ENCODE measurements at regions not wholly inside any gene's neighbourhood (a gene's known extent, or its start where the extent isn't known, plus 50 kb on each side); places are given as distances from the start of the nearest gene placed in this dataset.
"Not testable (repeated sequence)": the region's sequence is repeated elsewhere in the genome, so short reads cannot be mapped to it uniquely, and the experiment has no call there.

DNA sequence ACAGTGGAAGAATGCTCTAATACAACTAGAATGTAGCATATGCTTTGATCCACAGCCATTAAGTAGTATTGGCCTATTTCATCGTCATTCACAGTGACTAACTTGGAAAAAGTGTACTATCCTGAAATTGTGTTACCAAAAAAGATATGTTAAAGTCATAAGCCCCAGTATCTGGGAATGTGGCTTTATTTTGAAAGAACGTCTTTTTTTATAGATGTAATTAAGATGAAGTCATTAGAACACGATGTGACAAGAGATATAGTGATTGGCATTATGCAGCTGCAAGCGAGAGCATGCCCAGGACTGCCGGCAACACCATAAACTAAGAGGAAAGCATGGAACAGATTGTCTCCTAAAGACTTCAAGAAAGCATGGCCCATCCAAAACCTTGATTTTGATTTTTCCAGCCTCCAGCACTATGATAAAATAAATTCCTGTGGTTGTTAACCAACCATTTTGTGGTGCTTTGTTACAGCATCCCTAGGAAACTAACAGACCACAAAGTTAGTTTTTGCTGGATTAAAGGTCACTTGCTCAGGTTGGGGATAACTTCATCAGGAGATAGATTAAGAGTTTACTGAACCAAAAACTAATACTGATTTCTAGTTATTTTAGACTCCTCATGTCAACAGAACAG lies 870.6 kb upstream of the LRRC4C start:
- no peak for DNase-seq

- no peak for DNase-seq
Measured at GRCh38 chr11:42337786-42338455, 878.5 kb upstream of the LRRC4C start.

DNA sequence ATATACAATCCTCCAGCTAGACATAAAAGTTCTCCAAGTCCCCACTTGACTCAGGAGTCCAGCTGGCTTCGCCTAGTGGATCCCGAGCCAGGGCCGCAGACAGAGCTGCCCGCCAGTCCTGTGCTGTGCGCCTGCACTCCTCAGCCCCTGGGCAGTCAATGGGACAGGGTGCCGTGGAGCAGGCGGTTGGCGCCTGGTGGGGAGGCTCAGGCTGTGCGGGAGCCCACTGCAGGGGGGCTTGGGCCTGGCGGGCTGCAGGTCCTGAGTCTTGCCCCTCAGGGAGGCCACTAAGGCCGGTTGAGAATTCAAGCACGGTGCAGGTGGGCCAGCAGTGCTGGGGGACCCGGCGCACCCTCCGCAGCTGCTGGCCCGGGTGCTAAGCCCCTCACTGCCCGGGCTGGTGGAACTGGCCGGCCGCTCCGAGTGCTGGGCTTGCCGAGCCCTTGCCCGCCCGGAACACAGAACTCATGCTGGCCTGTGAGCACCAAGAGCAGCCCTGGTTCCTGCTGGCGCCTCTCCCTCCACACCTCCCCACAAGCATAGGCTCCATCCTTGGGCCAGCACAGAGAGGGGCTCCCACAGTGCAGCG lies 884.8 kb upstream of the LRRC4C start:
- no peak for DNase-seq

DNA sequence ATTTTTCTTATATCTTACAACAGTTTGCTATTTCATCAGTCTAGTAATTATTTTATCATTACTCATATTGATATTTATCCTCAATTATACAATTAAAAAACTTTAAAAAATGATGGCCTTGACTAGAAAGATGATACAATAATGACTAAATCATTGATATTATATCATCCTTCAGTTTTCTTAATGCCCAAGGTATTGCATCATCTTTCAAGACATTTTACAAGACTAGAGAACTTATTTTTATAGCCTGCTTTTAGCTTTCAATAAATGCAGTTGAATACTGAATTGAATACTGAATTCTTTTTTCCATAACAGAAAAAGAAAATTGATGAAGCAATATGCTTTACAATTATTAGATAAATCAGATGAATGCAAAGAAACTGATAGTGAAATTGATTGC lies 886.5 kb upstream of the LRRC4C start:
- DNase-seq: no peak

- no peak for DNase-seq
Measured at GRCh38 chr11:42363701-42364100, 904.2 kb upstream of the LRRC4C start.

GRCh38 chr11:42390116-42390515 lies 921.7 kb upstream of the API5 start:
- DNase-seq: no peak

- DNase-seq: no peak
Measured at GRCh38 chr11:42397483-42397882, 914.3 kb upstream of the API5 start.

GRCh38 chr11:42407341-42407740 lies 904.5 kb upstream of the API5 start:
- DNase-seq: peak; percentile 5

DNA sequence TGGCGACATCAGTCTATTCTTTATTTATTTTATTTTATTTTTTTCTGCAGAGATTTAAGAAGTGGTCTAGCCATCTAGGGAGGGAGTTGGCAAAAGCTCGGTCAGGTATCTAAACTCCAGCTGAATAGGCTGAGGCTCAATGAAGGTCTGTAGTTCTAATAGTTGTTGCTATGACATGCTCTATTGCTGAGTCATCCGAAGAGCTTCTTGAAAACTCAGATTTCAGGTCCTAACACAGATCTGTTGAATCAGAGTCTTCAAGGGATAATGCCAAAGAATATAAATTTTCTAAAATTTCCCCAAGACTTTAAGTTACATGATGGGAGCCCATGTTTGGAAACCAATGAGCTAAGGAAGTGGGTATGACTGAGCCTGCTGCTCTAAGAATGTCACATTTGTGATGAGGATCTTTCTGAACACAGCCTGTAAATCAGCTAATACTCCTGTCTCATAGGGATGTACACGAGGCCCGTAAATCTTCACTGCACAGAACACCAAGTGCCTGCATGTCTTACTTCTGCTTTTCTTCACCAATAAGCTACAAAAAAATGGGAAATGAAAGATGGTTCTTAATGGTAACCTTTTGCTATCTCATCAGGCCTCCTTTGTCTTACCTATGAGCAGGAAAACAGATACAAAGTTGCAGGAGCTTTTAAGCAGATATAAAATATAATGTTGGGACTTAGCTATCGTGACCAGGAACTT lies 901.4 kb upstream of the API5 start:
- peak; percentile 95 for DNase-seq

GRCh38 chr11:42412590-42412989 lies 899.2 kb upstream of the API5 start:
- DNase-seq: no peak

GRCh38 chr11:42417691-42418090 lies 894.1 kb upstream of the API5 start:
- DNase-seq: no peak

DNA sequence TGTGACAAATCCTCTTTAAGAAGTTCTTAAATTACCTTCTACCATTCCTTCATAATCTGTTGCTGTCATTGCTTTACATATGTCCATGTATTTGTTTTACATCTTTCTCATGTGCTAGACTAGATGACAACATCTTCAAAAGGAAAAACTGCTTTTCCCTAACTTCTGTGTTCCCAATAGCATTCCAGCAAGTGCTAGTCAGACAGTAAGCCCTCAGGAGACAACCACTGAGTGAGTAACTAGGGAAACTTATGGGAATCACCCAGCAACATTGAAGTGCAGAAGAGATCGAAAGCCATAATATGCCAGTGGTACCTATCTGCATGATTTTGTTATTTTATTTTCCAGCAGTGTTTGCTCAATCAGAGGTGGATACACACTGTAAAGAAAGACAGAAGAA lies 889.7 kb upstream of the API5 start:
- DNase-seq: no peak

- not testable (repeated sequence) for DNase-seq
Measured at GRCh38 chr11:42434911-42435310, 876.9 kb upstream of the API5 start.

DNA sequence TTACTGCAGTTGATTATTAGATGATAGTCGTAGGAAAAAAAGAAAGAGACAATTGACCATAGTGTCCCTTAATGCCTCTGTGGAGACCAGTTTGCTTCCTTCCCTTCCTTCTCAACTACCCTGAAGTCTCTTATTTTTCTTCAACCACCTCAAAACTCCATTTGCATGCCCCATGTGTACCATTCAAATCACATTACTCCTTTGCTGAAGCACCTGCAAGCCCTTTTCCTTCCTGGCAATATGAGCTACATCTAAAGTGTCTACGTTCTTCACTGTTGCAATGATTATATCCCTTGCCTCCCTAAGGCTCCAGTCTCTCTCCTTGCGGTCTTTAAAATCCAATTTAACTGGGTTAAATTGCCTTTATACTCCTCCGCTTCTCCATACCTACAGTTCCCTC lies 867.4 kb upstream of the API5 start:
- DNase-seq: no peak

GRCh38 chr11:42462558-42463310 lies 849.1 kb upstream of the API5 start:
- no peak for DNase-seq

DNA sequence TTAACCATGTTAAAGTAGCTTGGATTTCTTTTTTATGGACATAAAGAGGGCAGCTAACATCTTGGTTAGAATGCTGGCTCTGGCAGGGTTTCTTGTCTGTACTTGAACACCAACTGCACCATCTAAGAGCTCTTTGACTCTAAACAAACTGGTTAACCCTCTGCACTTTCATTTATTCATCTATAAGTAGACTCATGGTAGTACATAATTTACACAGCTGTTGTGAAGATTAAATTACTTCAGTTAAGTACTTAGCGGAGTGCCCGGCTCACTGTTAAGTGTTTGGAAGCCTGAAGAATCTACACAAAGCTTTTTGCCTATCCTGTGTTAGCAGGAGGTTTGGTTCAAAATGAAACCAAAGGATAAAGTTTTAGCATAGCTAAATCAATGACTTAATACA lies 846.2 kb upstream of the API5 start:
- DNase-seq: no peak

GRCh38 chr11:42473106-42473505 lies 838.7 kb upstream of the API5 start:
- DNase-seq: no peak

DNA sequence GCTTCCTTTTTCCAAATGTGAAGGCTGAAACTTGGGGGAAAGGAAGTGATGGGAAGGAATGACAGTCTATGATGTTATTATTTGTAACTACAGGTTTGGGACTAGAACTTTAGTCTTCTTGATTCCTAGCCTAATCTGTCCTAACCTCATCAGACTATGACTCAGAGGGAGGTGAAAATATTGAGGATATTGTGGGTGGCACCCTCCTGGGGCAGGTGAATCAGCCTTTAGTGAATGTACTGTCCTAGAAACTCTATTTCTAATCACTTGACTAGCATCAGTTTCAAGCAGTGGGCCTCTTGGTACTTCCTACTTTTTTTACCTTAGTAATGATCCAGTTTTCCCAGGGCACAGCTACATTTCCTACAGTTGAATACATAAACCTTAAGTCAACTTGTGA lies 829.0 kb upstream of the API5 start:
- no peak for DNase-seq

DNA sequence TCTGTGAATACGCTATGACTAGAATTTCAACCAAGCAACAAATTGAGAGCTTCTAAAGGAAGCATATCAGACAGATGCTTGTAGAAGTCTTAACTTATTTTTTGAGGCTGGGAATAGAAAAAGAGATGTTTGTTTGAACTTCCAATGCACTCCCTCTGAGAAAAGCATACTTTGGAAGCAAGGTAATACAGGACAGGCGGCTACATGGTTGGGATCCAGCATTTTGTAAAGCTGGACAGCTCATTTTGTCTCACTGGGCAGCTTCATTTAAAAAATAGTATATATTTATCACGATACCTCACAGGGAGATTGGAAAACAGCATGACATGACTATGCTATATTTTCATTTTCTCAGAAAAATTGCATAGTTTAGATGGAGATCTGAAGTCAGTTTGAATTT lies 821.3 kb upstream of the API5 start:
- DNase-seq: no peak

GRCh38 chr11:42494459-42494858 lies 817.3 kb upstream of the API5 start:
- no peak for DNase-seq

- no peak for DNase-seq
Measured at GRCh38 chr11:42498971-42499370, 812.8 kb upstream of the API5 start.

- DNase-seq: no peak
Measured at GRCh38 chr11:42502151-42502550, 809.6 kb upstream of the API5 start.

- no peak for DNase-seq
Measured at GRCh38 chr11:42521994-42522393, 789.8 kb upstream of the API5 start.

Measured in MV-4-11 (cell line).